ENCODE measurements at regions not wholly inside any gene's neighbourhood (a gene's known extent, or its start where the extent isn't known, plus 50 kb on each side); places are given as distances from the start of the nearest gene placed in this dataset.

DNA sequence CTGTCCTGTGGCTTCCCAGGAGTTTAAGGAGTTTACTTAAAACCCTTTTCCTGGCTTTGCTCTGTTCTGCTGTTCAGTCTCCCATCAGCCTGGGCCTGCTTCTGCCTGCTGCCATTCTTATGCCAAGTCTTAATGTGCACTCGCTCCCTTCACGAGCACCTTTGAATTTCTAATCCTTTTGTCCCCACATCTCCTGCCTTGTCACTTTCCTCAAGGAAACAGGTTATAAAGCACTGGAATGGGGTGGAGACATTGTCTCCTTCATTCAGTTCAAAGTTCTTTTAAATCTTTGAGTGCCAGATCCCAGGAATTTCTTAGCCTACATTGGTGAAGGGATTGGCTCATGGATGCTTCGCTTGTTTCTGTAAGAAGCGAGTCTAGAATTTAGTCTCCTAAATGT, 87.2 kb upstream of the LIFR start:
- no peak for DNase-seq
- CTCF ChIA-PET = no interaction called here
- Histone ChIP-seq H3K36me3 (ENCODE audit: control insufficient read depth in 4 of 4, insufficient read depth in 4 of 4, low read length in 3 of 4) (no peaks in the 10 kb centered on the region), H3K27me3 (replicated peaks in 2 of 5; ENCODE audit: control insufficient read depth in 4 of 5, insufficient read depth in 5 of 5, low read length in 4 of 5) (peaks cover 0 to 13% (median 0%) of the 10 kb centered on the region in 5 experiments), H3K9me3 (ENCODE audit: control extremely low read depth in 1 of 5, control insufficient read depth in 4 of 5, insufficient read depth in 2 of 5, low read depth in 1 of 5, low read length in 4 of 5) (peaks cover 0 to 2% (median 0%) of the 10 kb centered on the region in 5 experiments), H3K4me1 (ENCODE audit: control extremely low read depth in 1 of 4, control insufficient read depth in 4 of 4, insufficient read depth in 4 of 4, low read length in 3 of 4) (no peaks in the 10 kb centered on the region), H3K4me3 (ENCODE audit: control insufficient read depth in 1 of 7, extremely low read depth in 1 of 7, insufficient read depth in 4 of 7, low read depth in 2 of 7, low read length in 6 of 7) (no peak overlapping the region), H3K27ac (ENCODE audit: insufficient read depth in 1 of 2, low read depth in 1 of 2, low read length in 2 of 2, poor library complexity in 1 of 2, severe bottlenecking in 2 of 2) (no peak overlapping the region)
- POLR2A ChIA-PET = no interaction called here
- WGBS (ENCODE audit: insufficient coverage) = 92% methylated on average over 4 of the region's 4 CpGs

DNA sequence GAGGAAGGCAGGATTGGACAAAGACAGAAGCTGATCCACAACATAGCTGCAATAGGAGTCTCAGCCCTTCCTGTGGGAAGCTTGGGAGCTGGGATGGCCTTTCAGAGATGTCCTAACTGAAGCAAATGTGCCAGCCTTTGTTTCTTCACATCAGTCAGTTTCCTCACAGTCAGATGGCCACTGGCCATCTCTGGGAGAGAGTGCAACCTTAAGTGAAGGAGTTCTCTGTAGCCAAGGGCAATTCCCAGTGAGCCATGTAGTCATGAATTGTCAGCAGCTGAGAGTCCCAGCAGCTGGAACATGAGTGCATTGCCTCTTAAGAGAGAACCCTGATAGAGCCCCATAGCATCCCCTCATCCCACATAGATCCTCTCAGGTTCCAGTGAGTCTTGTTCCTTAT, 89.1 kb upstream of the LIFR start:
- H3K4me1 ChIP-seq (ENCODE audit: control extremely low read depth in 1 of 4, control insufficient read depth in 4 of 4, insufficient read depth in 4 of 4, low read length in 3 of 4) = no peaks in the 10 kb centered on the region
- CTCF ChIA-PET = no interaction called here
- peaks cover 0 to 7% (median 0%) of the 10 kb centered on the region in 5 experiments for H3K27me3 ChIP-seq (replicated peaks in 2 of 5; ENCODE audit: control insufficient read depth in 4 of 5, insufficient read depth in 5 of 5, low read length in 4 of 5)
- POLR2A ChIA-PET = no interaction called here
- H3K9me3 ChIP-seq (ENCODE audit: control extremely low read depth in 1 of 5, control insufficient read depth in 4 of 5, insufficient read depth in 2 of 5, low read depth in 1 of 5, low read length in 4 of 5) = peaks cover 0 to 2% (median 0%) of the 10 kb centered on the region in 5 experiments
- DNase-seq = no peak
- H3K36me3 ChIP-seq (ENCODE audit: control insufficient read depth in 4 of 4, insufficient read depth in 4 of 4, low read length in 3 of 4) = no peaks in the 10 kb centered on the region
- H3K27ac ChIP-seq (ENCODE audit: insufficient read depth in 1 of 2, low read depth in 1 of 2, low read length in 2 of 2, poor library complexity in 1 of 2, severe bottlenecking in 2 of 2) = no peak overlapping the region
- H3K4me3 ChIP-seq (ENCODE audit: control insufficient read depth in 1 of 7, extremely low read depth in 1 of 7, insufficient read depth in 4 of 7, low read depth in 2 of 7, low read length in 6 of 7) = no peak overlapping the region

DNA sequence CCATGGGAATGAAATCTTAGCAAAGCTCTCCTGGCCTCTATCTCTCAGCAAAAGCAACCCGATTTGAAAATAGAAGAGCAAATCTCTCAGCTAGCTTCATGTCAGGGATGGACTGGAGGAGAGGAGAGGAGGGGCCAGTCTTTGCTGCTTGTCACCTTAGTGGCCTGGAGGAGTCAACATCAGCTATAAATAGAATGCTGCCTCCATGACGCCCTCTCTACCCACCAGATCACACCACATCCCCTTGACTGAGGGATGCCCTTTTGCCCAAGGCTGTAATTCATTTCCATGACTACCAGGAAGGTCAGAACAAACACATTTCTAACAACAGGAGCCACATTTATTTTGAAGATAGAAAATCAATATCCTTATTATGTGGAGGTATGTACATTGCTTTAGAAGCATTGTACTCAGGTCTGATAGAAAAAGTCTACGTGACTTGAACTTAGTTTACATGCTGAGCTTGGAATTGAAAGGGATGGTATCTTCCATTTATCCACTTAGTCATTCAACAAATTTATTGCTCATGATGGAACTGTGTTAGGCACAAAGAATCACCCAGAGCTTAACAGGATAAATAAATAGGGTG, 92.4 kb upstream of the LIFR start:
- POLR2A ChIA-PET = no interaction called here
- H3K4me1 ChIP-seq (ENCODE audit: control extremely low read depth in 1 of 4, control insufficient read depth in 4 of 4, insufficient read depth in 4 of 4, low read length in 3 of 4) = no peaks in the 10 kb centered on the region
- peaks cover 0 to 16% (median 3%) of the 10 kb centered on the region in 5 experiments for H3K27me3 ChIP-seq (replicated peaks in 2 of 5; ENCODE audit: control insufficient read depth in 4 of 5, insufficient read depth in 5 of 5, low read length in 4 of 5)
- H3K9me3 ChIP-seq (ENCODE audit: control extremely low read depth in 1 of 5, control insufficient read depth in 4 of 5, insufficient read depth in 2 of 5, low read depth in 1 of 5, low read length in 4 of 5) = peaks cover 0 to 2% (median 0%) of the 10 kb centered on the region in 5 experiments
- CTCF ChIA-PET = interaction anchor here (1.2 kb wide), 1 partner anchor 11 kb away, joined by 4 read pairs; no protein-coding TSS in a partner anchor
- H3K27ac ChIP-seq (ENCODE audit: insufficient read depth in 1 of 2, low read depth in 1 of 2, low read length in 2 of 2, poor library complexity in 1 of 2, severe bottlenecking in 2 of 2) = no peak overlapping the region
- no peaks in the 10 kb centered on the region for H3K36me3 ChIP-seq (ENCODE audit: control insufficient read depth in 4 of 4, insufficient read depth in 4 of 4, low read length in 3 of 4)
- WGBS (ENCODE audit: insufficient coverage) = 67% methylated on average over 1 of the region's 3 CpGs
- no peak overlapping the region for H3K4me3 ChIP-seq (ENCODE audit: control insufficient read depth in 1 of 7, extremely low read depth in 1 of 7, insufficient read depth in 4 of 7, low read depth in 2 of 7, low read length in 6 of 7)
- no peak for DNase-seq

DNA sequence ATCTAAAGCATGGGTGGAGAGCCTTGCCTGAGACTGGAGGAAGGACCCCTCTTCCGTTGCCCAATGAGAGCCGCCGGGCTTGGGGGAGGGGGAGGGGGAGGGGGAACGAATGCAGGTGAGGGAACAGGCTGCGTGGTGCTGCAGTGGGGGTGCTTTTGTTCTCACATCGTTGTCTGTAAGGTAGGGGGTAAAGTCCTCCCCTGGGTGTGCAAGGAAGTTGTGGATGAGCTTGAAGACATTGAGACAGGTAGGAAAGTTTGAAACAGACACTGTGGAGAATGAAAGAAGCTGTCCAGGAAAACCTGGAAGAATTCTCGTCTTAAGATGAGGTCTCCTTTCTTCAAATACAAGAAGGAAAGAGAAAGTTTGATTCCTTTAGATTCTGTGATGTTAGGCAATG, 94.1 kb upstream of the LIFR start:
- Histone ChIP-seq H3K27ac (ENCODE audit: insufficient read depth in 1 of 2, low read depth in 1 of 2, low read length in 2 of 2, poor library complexity in 1 of 2, severe bottlenecking in 2 of 2) (no peak overlapping the region), H3K36me3 (ENCODE audit: control insufficient read depth in 4 of 4, insufficient read depth in 4 of 4, low read length in 3 of 4) (no peaks in the 10 kb centered on the region), H3K27me3 (replicated peaks in 2 of 5; ENCODE audit: control insufficient read depth in 4 of 5, insufficient read depth in 5 of 5, low read length in 4 of 5) (peaks cover 0 to 18% (median 3%) of the 10 kb centered on the region in 5 experiments), H3K4me1 (ENCODE audit: control extremely low read depth in 1 of 4, control insufficient read depth in 4 of 4, insufficient read depth in 4 of 4, low read length in 3 of 4) (no peaks in the 10 kb centered on the region), H3K9me3 (ENCODE audit: control extremely low read depth in 1 of 5, control insufficient read depth in 4 of 5, insufficient read depth in 2 of 5, low read depth in 1 of 5, low read length in 4 of 5) (no peaks in the 10 kb centered on the region), H3K4me3 (ENCODE audit: control insufficient read depth in 1 of 7, extremely low read depth in 1 of 7, insufficient read depth in 4 of 7, low read depth in 2 of 7, low read length in 6 of 7) (peak overlapping the region in 4 of 7 experiments; percentile 26 to 67 (median 38))
- DNase-seq = peak in 1 of 3 donors; percentile 3
- WGBS (ENCODE audit: insufficient coverage) = 6% methylated on average over 2 of the region's 7 CpGs
- POLR2A ChIA-PET = no interaction called here
- CTCF ChIA-PET = no interaction called here

DNA sequence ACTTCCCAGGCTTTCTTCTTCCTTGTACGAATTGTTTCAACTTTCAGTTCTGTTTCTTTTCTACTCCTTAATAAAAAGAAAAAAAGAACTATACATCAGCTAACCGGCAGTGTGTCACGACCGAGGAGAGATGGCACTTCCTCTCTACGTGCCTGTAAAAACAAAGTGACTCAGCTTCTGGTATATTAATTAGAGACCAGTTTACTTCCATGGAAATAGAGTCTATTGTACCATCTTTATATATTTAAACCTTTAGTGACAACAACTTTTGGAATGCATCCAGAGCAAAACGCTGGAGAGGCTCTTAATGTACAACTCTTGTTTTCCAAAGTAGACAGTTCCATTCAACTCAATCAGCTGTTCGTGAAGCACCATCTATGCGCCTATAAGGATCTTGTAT, 94.5 kb upstream of the LIFR start:
- peak; percentile 4 to 56 (median 35) for DNase-seq
- Histone ChIP-seq H3K4me1 (ENCODE audit: control extremely low read depth in 1 of 4, control insufficient read depth in 4 of 4, insufficient read depth in 4 of 4, low read length in 3 of 4) (no peaks in the 10 kb centered on the region), H3K36me3 (ENCODE audit: control insufficient read depth in 4 of 4, insufficient read depth in 4 of 4, low read length in 3 of 4) (no peaks in the 10 kb centered on the region), H3K27ac (ENCODE audit: insufficient read depth in 1 of 2, low read depth in 1 of 2, low read length in 2 of 2, poor library complexity in 1 of 2, severe bottlenecking in 2 of 2) (no peak overlapping the region), H3K27me3 (replicated peaks in 2 of 5; ENCODE audit: control insufficient read depth in 4 of 5, insufficient read depth in 5 of 5, low read length in 4 of 5) (peaks cover 0 to 21% (median 3%) of the 10 kb centered on the region in 5 experiments), H3K9me3 (ENCODE audit: control extremely low read depth in 1 of 5, control insufficient read depth in 4 of 5, insufficient read depth in 2 of 5, low read depth in 1 of 5, low read length in 4 of 5) (no peaks in the 10 kb centered on the region), H3K4me3 (ENCODE audit: control insufficient read depth in 1 of 7, extremely low read depth in 1 of 7, insufficient read depth in 4 of 7, low read depth in 2 of 7, low read length in 6 of 7) (peak overlapping the region in 4 of 7 experiments; percentile 26 to 67 (median 38))
- whole genome bisulfite sequencing (ENCODE audit: insufficient coverage) = 0% methylated on average over 4 of the region's 8 CpGs
- ChIA-PET POLR2A (no interaction called here), CTCF (no interaction called here)

DNA sequence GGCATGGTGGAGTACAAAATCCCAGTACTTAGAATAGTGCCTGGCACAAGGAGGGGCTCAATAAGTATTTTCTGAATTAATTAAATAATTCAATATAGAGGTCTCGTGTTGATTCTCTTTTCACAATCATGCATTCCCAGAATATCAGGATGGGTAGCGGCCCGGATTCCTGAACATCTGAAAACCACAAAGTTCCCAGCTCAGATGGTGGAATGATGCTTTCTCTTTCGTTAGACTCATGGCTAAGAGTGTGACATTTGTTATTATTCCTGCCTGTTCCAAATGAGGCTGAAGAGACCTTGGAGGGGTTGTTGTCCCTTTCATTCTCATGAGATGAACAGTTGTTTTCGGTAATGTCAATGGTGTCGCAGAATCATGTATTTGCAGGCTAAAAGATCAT, 95.4 kb upstream of the LIFR start:
- POLR2A ChIA-PET = no interaction called here
- Histone ChIP-seq H3K27me3 (replicated peaks in 2 of 5; ENCODE audit: control insufficient read depth in 4 of 5, insufficient read depth in 5 of 5, low read length in 4 of 5) (peaks cover 0 to 21% (median 6%) of the 10 kb centered on the region in 5 experiments), H3K9me3 (ENCODE audit: control extremely low read depth in 1 of 5, control insufficient read depth in 4 of 5, insufficient read depth in 2 of 5, low read depth in 1 of 5, low read length in 4 of 5) (no peaks in the 10 kb centered on the region), H3K36me3 (ENCODE audit: control insufficient read depth in 4 of 4, insufficient read depth in 4 of 4, low read length in 3 of 4) (no peaks in the 10 kb centered on the region), H3K27ac (ENCODE audit: insufficient read depth in 1 of 2, low read depth in 1 of 2, low read length in 2 of 2, poor library complexity in 1 of 2, severe bottlenecking in 2 of 2) (no peak overlapping the region), H3K4me3 (ENCODE audit: control insufficient read depth in 1 of 7, extremely low read depth in 1 of 7, insufficient read depth in 4 of 7, low read depth in 2 of 7, low read length in 6 of 7) (no peak overlapping the region), H3K4me1 (ENCODE audit: control extremely low read depth in 1 of 4, control insufficient read depth in 4 of 4, insufficient read depth in 4 of 4, low read length in 3 of 4) (no peaks in the 10 kb centered on the region)
- 88% methylated on average over 4 of the region's 6 CpGs for WGBS (ENCODE audit: insufficient coverage)
- CTCF ChIA-PET = no interaction called here
- no peak for DNase-seq

DNA sequence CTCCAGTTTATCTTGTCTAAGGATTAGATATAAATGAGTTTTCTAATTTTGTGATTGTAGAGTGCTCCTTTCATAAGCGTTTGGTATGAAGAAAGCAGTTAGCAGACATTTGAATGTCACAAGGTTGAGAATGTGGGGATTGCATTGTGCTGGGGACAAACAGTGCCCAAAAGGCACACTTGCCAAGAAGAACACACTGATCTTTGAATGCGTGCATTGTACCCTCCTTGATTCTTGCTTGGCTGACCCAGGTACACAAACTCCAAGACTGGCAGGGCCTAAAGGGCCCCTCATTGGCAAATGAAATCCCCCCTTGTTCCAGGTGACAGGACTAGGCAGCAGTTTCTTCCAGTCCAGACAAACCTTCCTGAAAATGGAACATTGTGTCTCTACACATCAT, 96.9 kb upstream of the LIFR start:
- Histone ChIP-seq H3K27me3 (replicated peaks in 2 of 5; ENCODE audit: control insufficient read depth in 4 of 5, insufficient read depth in 5 of 5, low read length in 4 of 5) (peaks cover 0 to 25% (median 7%) of the 10 kb centered on the region in 5 experiments), H3K27ac (ENCODE audit: insufficient read depth in 1 of 2, low read depth in 1 of 2, low read length in 2 of 2, poor library complexity in 1 of 2, severe bottlenecking in 2 of 2) (no peak overlapping the region), H3K4me1 (ENCODE audit: control extremely low read depth in 1 of 4, control insufficient read depth in 4 of 4, insufficient read depth in 4 of 4, low read length in 3 of 4) (no peaks in the 10 kb centered on the region), H3K4me3 (ENCODE audit: control insufficient read depth in 1 of 7, extremely low read depth in 1 of 7, insufficient read depth in 4 of 7, low read depth in 2 of 7, low read length in 6 of 7) (no peak overlapping the region), H3K36me3 (ENCODE audit: control insufficient read depth in 4 of 4, insufficient read depth in 4 of 4, low read length in 3 of 4) (no peaks in the 10 kb centered on the region), H3K9me3 (ENCODE audit: control extremely low read depth in 1 of 5, control insufficient read depth in 4 of 5, insufficient read depth in 2 of 5, low read depth in 1 of 5, low read length in 4 of 5) (peaks cover 0 to 1% (median 0%) of the 10 kb centered on the region in 5 experiments)
- no peak for DNase-seq
- WGBS (ENCODE audit: insufficient coverage) = 100% methylated on average over 2 of the region's 2 CpGs
- CTCF ChIA-PET = no interaction called here
- POLR2A ChIA-PET = no interaction called here

Measured in common myeloid progenitor, CD34-positive (primary cell).